ENCODE measurements at regions not wholly inside any gene's neighbourhood (a gene's known extent, or its start where the extent isn't known, plus 50 kb on each side); places are given as distances from the start of the nearest gene placed in this dataset.
A peak's percentile ranks its signal among the peaks of the same experiment; 100 is the strongest.

- H3K27ac Mint-ChIP-seq (ENCODE audit: unreplicated experiment), result no peak overlapping the region
- DNase-seq (ENCODE audit: low spot score), result no peak
- no peaks in the 10 kb centered on the region for H3K36me3 Mint-ChIP-seq (ENCODE audit: low read depth)
- TF ChIP-seq, protein P1, sequence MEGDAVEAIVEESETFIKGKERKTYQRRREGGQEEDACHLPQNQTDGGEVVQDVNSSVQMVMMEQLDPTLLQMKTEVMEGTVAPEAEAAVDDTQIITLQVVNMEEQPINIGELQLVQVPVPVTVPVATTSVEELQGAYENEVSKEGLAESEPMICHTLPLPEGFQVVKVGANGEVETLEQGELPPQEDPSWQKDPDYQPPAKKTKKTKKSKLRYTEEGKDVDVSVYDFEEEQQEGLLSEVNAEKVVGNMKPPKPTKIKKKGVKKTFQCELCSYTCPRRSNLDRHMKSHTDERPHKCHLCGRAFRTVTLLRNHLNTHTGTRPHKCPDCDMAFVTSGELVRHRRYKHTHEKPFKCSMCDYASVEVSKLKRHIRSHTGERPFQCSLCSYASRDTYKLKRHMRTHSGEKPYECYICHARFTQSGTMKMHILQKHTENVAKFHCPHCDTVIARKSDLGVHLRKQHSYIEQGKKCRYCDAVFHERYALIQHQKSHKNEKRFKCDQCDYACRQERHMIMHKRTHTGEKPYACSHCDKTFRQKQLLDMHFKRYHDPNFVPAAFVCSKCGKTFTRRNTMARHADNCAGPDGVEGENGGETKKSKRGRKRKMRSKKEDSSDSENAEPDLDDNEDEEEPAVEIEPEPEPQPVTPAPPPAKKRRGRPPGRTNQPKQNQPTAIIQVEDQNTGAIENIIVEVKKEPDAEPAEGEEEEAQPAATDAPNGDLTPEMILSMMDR (IDR thresholded peaks at IDR 0.05), result no peak
- no peaks in the 10 kb centered on the region for H3K4me1 Mint-ChIP-seq (ENCODE audit: low read depth)
- H3K27me3 Mint-ChIP-seq (ENCODE audit: low read depth), result peaks cover 49% of the 10 kb centered on the region
- no peak overlapping the region for H3K4me3 Mint-ChIP-seq (ENCODE audit: unreplicated experiment)
- peaks cover 2% of the 10 kb centered on the region for H3K9me3 Mint-ChIP-seq (ENCODE audit: low read depth)
These were observed 62.3 kb upstream of the UBE3C start for GRCh38 chr7:157076466-157076865.

GRCh38 chr7:157077021-157077420 is 61.7 kb upstream of the UBE3C start:
- peaks cover 44% of the 10 kb centered on the region for H3K27me3 Mint-ChIP-seq (ENCODE audit: low read depth)
- TF ChIP-seq, protein P1 (IDR thresholded peaks at IDR 0.05), result no peak
- no peak overlapping the region for H3K4me3 Mint-ChIP-seq (ENCODE audit: unreplicated experiment)
- no peaks in the 10 kb centered on the region for H3K4me1 Mint-ChIP-seq (ENCODE audit: low read depth)
- peaks cover 2% of the 10 kb centered on the region for H3K9me3 Mint-ChIP-seq (ENCODE audit: low read depth)
- DNase-seq (ENCODE audit: low spot score), result no peak
- no peaks in the 10 kb centered on the region for H3K36me3 Mint-ChIP-seq (ENCODE audit: low read depth)
- H3K27ac Mint-ChIP-seq (ENCODE audit: unreplicated experiment), result no peak overlapping the region

DNA sequence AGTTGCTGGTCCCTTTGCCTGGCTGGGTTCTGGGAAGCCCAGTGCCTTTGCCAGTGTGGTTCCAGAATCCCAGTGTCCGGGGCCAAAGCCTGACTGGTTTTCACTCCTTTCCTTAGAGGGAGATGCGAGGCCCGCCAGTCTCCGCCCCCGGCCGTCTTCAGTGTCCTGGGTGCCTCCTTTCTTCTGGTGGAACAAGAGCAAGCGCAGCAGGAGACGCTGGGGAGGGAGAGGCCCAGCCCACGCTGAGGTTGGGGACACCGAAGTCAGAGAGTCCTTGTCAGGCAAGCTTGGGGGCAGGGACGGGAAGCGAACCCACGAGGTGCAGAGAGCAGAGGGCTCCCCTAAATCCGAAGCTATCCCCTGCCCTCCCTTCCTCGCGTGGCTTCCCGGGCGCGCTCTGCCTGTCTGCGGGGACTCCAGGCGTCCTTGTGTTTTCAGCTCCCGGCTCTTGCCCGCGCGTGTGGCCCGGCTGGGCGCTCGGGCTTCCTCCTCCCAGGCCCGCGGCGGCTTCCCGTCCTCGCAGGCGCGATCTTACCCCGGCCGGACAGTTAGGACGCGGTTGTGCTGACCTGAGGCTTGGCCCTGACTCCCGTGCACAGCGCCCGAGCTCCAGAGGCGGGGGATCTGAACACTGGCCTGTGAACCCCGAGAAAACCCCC is 60.6 kb upstream of the UBE3C start:
- H3K36me3 Mint-ChIP-seq (ENCODE audit: low read depth), result no peaks in the 10 kb centered on the region
- peaks cover 44% of the 10 kb centered on the region for H3K27me3 Mint-ChIP-seq (ENCODE audit: low read depth)
- no peak overlapping the region for H3K27ac Mint-ChIP-seq (ENCODE audit: unreplicated experiment)
- H3K9me3 Mint-ChIP-seq (ENCODE audit: low read depth), result peaks cover 10% of the 10 kb centered on the region
- no peak for DNase-seq (ENCODE audit: low spot score)
- no peaks in the 10 kb centered on the region for H3K4me1 Mint-ChIP-seq (ENCODE audit: low read depth)
- TF ChIP-seq, protein P1 (IDR thresholded peaks at IDR 0.05), result no peak
- peak overlapping the region; percentile 57 for H3K4me3 Mint-ChIP-seq (ENCODE audit: unreplicated experiment)

GRCh38 chr7:157079116-157079515 is 59.6 kb upstream of the UBE3C start:
- peaks cover 38% of the 10 kb centered on the region for H3K27me3 Mint-ChIP-seq (ENCODE audit: low read depth)
- H3K27ac Mint-ChIP-seq (ENCODE audit: unreplicated experiment), result no peak overlapping the region
- peaks cover 14% of the 10 kb centered on the region for H3K9me3 Mint-ChIP-seq (ENCODE audit: low read depth)
- TF ChIP-seq, protein P1 (IDR thresholded peaks at IDR 0.05), result no peak
- no peak for DNase-seq (ENCODE audit: low spot score)
- no peaks in the 10 kb centered on the region for H3K36me3 Mint-ChIP-seq (ENCODE audit: low read depth)
- no peak overlapping the region for H3K4me3 Mint-ChIP-seq (ENCODE audit: unreplicated experiment)
- H3K4me1 Mint-ChIP-seq (ENCODE audit: low read depth), result no peaks in the 10 kb centered on the region

- Mint-ChIP-seq H3K27ac (ENCODE audit: unreplicated experiment) (no peak overlapping the region), H3K27me3 (ENCODE audit: low read depth) (peaks cover 30% of the 10 kb centered on the region), H3K4me1 (ENCODE audit: low read depth) (no peaks in the 10 kb centered on the region), H3K4me3 (ENCODE audit: unreplicated experiment) (no peak overlapping the region), H3K36me3 (ENCODE audit: low read depth) (peaks cover 1% of the 10 kb centered on the region), H3K9me3 (ENCODE audit: low read depth) (peaks cover 16% of the 10 kb centered on the region)
- no peak for DNase-seq (ENCODE audit: low spot score)
- TF ChIP-seq, protein P1 (IDR thresholded peaks at IDR 0.05), result no peak
These were observed 58.5 kb upstream of the UBE3C start for GRCh38 chr7:157080111-157080730.
